22Rv1 (cell line): ENCODE measurements at regions not wholly inside any gene's neighbourhood (a gene's known extent, or its start where the extent isn't known, plus 50 kb on each side); places are given as distances from the start of the nearest gene placed in this dataset.
"Not testable (repeated sequence)": the region's sequence is repeated elsewhere in the genome, so short reads cannot be mapped to it uniquely, and the experiment has no call there.

Experiments
- ZFX ChIP-seq: fragments of 450-650 bp; IDR thresholded peaks from 2 replicates; pipeline ENCODE4 v1.6.1; 2017; ENCODE audit warnings: antibody characterized with exemption, borderline replicate concordance
- TF ChIP-seq, protein P1 (sequence below): fragments of 450-650 bp; IDR thresholded peaks from 2 replicates; pipeline ENCODE4 v1.5.1; 2017; ENCODE audit warnings: mild to moderate bottlenecking

DNA sequence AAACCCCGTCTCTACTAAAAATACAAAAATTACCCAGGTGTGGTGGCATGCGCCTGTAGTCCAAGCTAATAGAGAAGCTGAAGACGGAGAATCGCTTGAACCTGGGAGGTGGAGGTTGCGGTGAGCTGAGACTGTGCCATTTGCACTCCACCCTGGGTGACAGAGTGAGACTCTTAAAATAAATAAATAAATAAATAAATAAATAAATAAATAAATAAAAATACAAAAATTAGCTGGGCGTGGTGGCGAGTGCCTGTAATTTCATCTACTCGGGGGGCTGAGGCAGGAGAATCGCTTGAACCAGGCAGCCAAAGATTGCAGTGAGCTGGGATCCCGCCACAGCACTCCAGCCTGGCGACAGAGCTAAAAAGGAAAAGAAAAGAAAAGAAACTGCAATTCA lies 239.8 kb downstream of the ALG10 start:
- TF ChIP-seq, protein P1, sequence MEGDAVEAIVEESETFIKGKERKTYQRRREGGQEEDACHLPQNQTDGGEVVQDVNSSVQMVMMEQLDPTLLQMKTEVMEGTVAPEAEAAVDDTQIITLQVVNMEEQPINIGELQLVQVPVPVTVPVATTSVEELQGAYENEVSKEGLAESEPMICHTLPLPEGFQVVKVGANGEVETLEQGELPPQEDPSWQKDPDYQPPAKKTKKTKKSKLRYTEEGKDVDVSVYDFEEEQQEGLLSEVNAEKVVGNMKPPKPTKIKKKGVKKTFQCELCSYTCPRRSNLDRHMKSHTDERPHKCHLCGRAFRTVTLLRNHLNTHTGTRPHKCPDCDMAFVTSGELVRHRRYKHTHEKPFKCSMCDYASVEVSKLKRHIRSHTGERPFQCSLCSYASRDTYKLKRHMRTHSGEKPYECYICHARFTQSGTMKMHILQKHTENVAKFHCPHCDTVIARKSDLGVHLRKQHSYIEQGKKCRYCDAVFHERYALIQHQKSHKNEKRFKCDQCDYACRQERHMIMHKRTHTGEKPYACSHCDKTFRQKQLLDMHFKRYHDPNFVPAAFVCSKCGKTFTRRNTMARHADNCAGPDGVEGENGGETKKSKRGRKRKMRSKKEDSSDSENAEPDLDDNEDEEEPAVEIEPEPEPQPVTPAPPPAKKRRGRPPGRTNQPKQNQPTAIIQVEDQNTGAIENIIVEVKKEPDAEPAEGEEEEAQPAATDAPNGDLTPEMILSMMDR = not testable (repeated sequence)
- not testable (repeated sequence) for TF ChIP-seq ZFX
